NCI-H2227 (cell line): ENCODE measurements at regions not wholly inside any gene's neighbourhood (a gene's known extent, or its start where the extent isn't known, plus 50 kb on each side); places are given as distances from the start of the nearest gene placed in this dataset.
"Not testable (repeated sequence)": the region's sequence is repeated elsewhere in the genome, so short reads cannot be mapped to it uniquely, and the experiment has no call there.

ENCODE experiments used
- DNase-seq: peaks from one replicate; lab custom pipeline; 2025; ENCODE audit not compliant: unreplicated experiment; lab: John Stamatoyannopoulos, UW

- DNase-seq = no peak
These were observed 926.4 kb upstream of the SLC35B3 start for GRCh38 chr6:9361749-9362148.

- no peak for DNase-seq
These were observed 925.5 kb upstream of the SLC35B3 start for GRCh38 chr6:9360881-9361280.

GRCh38 chr6:9347608-9348007 lies 912.3 kb upstream of the SLC35B3 start:
- DNase-seq = no peak

- DNase-seq = no peak
These were observed 911.6 kb upstream of the SLC35B3 start for GRCh38 chr6:9346923-9347322.

- DNase-seq = no peak
These were observed 900.1 kb upstream of the SLC35B3 start for GRCh38 chr6:9335431-9335830.

- DNase-seq = no peak
These were observed 899.6 kb upstream of the SLC35B3 start for GRCh38 chr6:9334979-9335378.

DNA sequence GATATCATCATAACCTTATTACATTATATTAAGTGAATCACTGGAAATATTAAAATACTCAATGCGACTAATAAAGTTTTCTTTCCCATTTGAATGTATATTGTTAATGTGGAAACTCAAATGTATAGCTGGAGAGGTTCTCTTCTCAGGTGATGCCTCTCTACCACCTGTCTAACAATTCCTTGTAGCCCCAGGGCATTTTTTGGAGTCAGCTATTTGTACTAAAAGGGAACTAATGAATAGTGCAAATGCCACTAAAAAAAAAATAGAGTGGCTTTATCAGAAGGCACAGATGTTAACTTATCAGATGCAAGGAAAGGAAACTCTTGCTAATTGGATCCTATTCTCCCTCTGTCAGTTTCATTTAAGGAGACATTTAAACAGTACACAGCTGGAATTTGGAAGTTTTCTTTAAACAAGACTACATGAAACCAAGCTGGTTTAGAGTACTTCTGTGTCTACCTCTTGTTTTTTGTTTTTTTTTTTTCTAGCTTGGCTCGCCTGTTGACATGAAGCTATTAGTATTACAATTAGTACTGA lies 897.0 kb upstream of the SLC35B3 start:
- DNase-seq = no peak

- no peak for DNase-seq
These were observed 881.5 kb upstream of the SLC35B3 start for GRCh38 chr6:9316831-9317230.

GRCh38 chr6:9315966-9316650 lies 880.8 kb upstream of the SLC35B3 start:
- DNase-seq = no peak

DNA sequence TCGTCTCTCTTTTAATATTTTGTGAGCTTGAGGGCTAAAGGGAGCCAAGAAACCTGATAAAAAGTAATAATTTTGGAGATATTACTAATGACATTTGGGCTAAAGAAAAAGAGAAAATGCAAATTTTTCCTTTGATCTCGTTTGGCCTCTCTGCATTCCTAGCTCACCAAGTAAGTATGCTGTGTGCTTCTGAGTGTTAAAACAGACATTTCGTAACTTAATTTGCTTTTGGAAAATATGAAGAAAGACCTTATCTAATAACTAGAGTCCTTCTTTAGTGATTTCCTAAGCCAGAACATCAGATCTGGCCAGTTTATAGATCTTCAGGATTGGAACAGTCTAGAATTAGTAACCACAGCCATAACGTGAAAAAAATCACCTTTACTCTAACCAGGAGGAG lies 872.9 kb upstream of the SLC35B3 start:
- no peak for DNase-seq

DNA sequence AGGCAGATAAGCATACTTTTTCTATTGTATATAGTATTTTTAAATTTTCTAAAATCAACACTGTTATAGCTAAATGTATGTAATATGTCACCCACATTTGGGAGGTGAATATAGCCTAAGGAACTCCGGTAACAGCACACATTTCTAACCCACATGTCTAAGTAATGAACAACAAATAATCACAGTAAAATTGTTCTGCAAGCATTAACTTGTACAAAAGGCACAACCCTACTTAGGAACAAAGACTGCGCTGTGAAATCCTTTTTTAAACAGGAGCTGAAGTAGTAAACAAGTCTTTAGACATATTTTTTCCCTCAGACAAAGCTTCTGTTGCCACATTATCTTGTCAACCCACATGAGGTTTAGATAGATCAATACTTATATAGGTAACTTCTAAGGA lies 872.4 kb upstream of the SLC35B3 start:
- DNase-seq = no peak

- no peak for DNase-seq
These were observed 871.8 kb upstream of the SLC35B3 start for GRCh38 chr6:9307187-9307586.

GRCh38 chr6:9295644-9296043 lies 860.3 kb upstream of the SLC35B3 start:
- no peak for DNase-seq

DNA sequence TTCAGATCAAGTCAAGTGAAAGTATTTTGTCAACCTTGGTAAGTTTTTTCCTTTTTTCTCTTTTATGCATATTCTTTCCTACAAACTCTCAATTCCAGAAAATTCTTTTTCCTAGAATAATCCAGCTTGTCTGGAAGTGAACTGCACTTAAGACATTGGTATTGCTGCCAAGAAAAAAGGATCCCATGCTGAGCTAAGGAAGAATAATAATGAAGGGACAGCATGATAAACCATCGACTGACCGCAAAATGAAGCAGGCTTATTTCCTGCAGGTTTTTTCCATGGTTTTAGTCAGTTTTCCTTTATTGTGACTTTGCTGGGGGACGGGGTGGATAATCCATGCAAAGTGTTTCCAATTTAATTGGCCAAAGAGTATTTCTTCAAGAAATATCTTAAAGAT lies 857.6 kb upstream of the SLC35B3 start:
- no peak for DNase-seq

DNA sequence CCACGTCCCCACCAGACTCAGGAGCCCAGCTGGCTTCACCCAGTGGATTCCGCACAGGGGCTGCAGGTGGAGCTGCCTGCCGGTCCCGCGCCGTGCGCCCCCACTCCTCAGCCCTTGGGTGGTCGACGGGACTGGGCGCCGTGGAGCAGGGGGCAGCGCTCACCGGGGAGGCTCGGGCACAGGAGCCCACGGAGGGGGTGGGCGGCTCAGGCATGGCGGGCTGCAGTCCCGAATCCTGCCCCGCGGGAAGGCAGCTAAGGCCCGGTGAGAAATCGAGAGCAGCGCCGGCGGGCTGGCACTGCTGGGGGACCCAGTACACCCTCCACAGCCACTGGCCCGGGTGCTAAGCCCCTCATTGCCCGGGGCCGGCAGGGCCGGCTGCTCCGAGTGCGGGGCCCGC lies 855.0 kb upstream of the SLC35B3 start:
- DNase-seq = not testable (repeated sequence)

GRCh38 chr6:9272671-9273070 lies 837.3 kb upstream of the SLC35B3 start:
- DNase-seq = no peak

GRCh38 chr6:9266741-9267140 lies 831.4 kb upstream of the SLC35B3 start:
- no peak for DNase-seq

GRCh38 chr6:9257215-9257614 lies 821.9 kb upstream of the SLC35B3 start:
- no peak for DNase-seq

- DNase-seq = no peak
These were observed 818.9 kb upstream of the SLC35B3 start for GRCh38 chr6:9254251-9254650.

- DNase-seq = peak; percentile 39
These were observed 817.5 kb upstream of the SLC35B3 start for GRCh38 chr6:9252799-9253198.

- peak; percentile 68 for DNase-seq
These were observed 815.5 kb upstream of the SLC35B3 start for GRCh38 chr6:9250852-9251251.

DNA sequence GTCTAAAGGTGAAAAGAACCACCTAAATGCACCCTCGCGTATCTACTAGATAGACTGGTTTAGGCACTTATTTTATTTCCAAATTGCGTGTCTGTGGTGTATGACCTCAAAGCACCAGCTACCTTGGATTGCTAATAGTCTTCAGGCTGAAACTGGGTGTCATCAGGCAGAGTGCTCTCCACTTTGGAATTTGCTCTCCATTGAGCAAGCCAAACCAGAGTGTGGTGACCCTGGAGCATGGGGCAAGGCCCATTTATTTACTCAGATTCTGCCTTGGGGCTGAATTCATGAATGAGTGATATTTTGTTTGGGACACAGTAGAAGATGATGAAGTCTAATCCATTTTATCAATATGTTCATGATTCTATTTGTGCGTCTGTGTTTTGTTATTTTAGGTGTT lies 812.8 kb upstream of the SLC35B3 start:
- no peak for DNase-seq

DNA sequence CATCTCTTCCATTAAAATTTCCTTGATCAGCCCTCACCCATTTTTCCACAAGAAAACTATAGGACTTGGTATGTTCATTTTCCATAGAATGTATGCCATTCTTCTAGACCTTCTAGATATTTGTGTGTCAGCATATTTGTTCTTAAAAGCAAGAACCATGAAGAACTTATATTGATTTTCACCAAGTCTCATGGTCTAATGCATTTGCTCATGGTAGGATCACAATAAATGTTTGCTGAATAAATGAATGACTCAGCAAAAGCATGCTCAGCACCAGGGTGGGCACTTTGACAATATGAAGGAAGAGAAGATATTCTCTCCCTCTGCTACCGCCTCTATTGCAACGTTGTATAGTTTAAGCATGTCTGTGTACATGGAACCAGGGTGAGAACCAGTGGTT lies 805.5 kb upstream of the SLC35B3 start:
- DNase-seq = no peak
